ENCODE measurements at regions not wholly inside any gene's neighbourhood (a gene's known extent, or its start where the extent isn't known, plus 50 kb on each side); places are given as distances from the start of the nearest gene placed in this dataset.

GRCh38 chr5:174571662-174572397 is 152.6 kb upstream of the MSX2 start:
- H4K20me1 ChIP-seq (ENCODE audit: insufficient read depth): no peaks in the 10 kb centered on the region
- intact Hi-C loops (cut with micrococcal nuclease): no loop called here
- peak; percentile 58; the same call in 1 of the 2 replicates for TF ChIP-seq SIN3A (IDR thresholded peaks at IDR 0.05; ENCODE audit: low read depth)
- peak; percentile 51; the same call in 1 of the 2 replicates for TF ChIP-seq POLR2AphosphoS5 (IDR thresholded peaks at IDR 0.05; ENCODE audit: low read depth, low read length)
- TF ChIP-seq CEBPB (IDR thresholded peaks at IDR 0.05; ENCODE audit: low read depth): no peak; the same call in 1 of the 2 replicates
- TF ChIP-seq EGR1 (IDR thresholded peaks at IDR 0.05; ENCODE audit: low read depth): no peak
- peak; percentile 63 for TF ChIP-seq SRF (IDR thresholded peaks at IDR 0.05; ENCODE audit: low read depth)
- no peak for TF ChIP-seq ZFX (IDR thresholded peaks at IDR 0.05)
- TF ChIP-seq FOSL1 (IDR thresholded peaks at IDR 0.05; ENCODE audit: low read depth): peak; percentile 89
- peak; percentile 97 for TF ChIP-seq TCF7L2 (IDR thresholded peaks at IDR 0.05; ENCODE audit: borderline replicate concordance, extremely low read depth, insufficient read depth, insufficient read length)
- no peak for TF ChIP-seq ELF1 (IDR thresholded peaks at IDR 0.05; ENCODE audit: borderline replicate concordance, low read depth)
- TF ChIP-seq, protein P1, sequence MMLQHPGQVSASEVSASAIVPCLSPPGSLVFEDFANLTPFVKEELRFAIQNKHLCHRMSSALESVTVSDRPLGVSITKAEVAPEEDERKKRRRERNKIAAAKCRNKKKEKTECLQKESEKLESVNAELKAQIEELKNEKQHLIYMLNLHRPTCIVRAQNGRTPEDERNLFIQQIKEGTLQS (IDR thresholded peaks at IDR 0.05): peak; percentile 71; the same call in 1 of the 2 replicates
- no peak for TF ChIP-seq POLR2A (IDR thresholded peaks at IDR 0.05; ENCODE audit: borderline replicate concordance, extremely low read depth, insufficient read depth, insufficient read length)
- TF ChIP-seq, protein P2, sequence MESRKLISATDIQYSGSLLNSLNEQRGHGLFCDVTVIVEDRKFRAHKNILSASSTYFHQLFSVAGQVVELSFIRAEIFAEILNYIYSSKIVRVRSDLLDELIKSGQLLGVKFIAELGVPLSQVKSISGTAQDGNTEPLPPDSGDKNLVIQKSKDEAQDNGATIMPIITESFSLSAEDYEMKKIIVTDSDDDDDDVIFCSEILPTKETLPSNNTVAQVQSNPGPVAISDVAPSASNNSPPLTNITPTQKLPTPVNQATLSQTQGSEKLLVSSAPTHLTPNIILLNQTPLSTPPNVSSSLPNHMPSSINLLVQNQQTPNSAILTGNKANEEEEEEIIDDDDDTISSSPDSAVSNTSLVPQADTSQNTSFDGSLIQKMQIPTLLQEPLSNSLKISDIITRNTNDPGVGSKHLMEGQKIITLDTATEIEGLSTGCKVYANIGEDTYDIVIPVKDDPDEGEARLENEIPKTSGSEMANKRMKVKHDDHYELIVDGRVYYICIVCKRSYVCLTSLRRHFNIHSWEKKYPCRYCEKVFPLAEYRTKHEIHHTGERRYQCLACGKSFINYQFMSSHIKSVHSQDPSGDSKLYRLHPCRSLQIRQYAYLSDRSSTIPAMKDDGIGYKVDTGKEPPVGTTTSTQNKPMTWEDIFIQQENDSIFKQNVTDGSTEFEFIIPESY (IDR thresholded peaks at IDR 0.05; ENCODE audit: extremely low read depth, insufficient replicate concordance, low read length): no peak
- no peak for TF ChIP-seq EZH2phosphoT487 (IDR thresholded peaks at IDR 0.05; ENCODE audit: borderline replicate concordance)
- TF ChIP-seq SP1 (IDR thresholded peaks at IDR 0.05; ENCODE audit: low read depth): peak; percentile 80
- peak; percentile 74 for TF ChIP-seq CBX3 (IDR thresholded peaks at IDR 0.05; ENCODE audit: low read depth)
- TF ChIP-seq MAX (IDR thresholded peaks at IDR 0.05): peak; percentile 54; the same call in 1 of the 2 replicates
- no peak for TF ChIP-seq REST (IDR thresholded peaks at IDR 0.05; ENCODE audit: low read depth)
- peak; percentile 95 for TF ChIP-seq JUND (IDR thresholded peaks at IDR 0.05)
- TF ChIP-seq, protein P3, sequence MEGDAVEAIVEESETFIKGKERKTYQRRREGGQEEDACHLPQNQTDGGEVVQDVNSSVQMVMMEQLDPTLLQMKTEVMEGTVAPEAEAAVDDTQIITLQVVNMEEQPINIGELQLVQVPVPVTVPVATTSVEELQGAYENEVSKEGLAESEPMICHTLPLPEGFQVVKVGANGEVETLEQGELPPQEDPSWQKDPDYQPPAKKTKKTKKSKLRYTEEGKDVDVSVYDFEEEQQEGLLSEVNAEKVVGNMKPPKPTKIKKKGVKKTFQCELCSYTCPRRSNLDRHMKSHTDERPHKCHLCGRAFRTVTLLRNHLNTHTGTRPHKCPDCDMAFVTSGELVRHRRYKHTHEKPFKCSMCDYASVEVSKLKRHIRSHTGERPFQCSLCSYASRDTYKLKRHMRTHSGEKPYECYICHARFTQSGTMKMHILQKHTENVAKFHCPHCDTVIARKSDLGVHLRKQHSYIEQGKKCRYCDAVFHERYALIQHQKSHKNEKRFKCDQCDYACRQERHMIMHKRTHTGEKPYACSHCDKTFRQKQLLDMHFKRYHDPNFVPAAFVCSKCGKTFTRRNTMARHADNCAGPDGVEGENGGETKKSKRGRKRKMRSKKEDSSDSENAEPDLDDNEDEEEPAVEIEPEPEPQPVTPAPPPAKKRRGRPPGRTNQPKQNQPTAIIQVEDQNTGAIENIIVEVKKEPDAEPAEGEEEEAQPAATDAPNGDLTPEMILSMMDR (IDR thresholded peaks at IDR 0.05 in 2 of 3, conservative IDR thresholded peaks at IDR 0.05 in 1 of 3; ENCODE audit: borderline replicate concordance in 1 of 3, insufficient read depth in 1 of 3, low read depth in 2 of 3, low read length in 2 of 3): peak; percentile 18 to 57 (median 38); a peak in 3 of 6 replicates

More at GRCh38 chr5:174571662-174572397, 152.6 kb upstream of the MSX2 start:
- DNase-seq (ENCODE audit: low read depth, low spot score): peak; percentile 88
- H3K4me1 ChIP-seq (ENCODE audit: control insufficient read depth in 1 of 2, insufficient read depth in 2 of 2, low read length in 2 of 2): peaks cover 23 to 29% of the 10 kb centered on the region in 2 experiments
- peak; percentile 90 for ATAC-seq
- peak overlapping the region; percentile 20; the same call in 1 of the 2 replicates for H3K27ac ChIP-seq (ENCODE audit: low read depth, low read length)
- no peaks in the 10 kb centered on the region for H3K9me2 ChIP-seq (ENCODE audit: insufficient read depth)
- H2AFZ ChIP-seq (ENCODE audit: low read depth, low read length, poor library complexity, severe bottlenecking): peak overlapping the region; percentile 49
- H3K27me3 ChIP-seq (ENCODE audit: insufficient read depth, low read length): peaks cover 5% of the 10 kb centered on the region; the same call in 1 of the 2 replicates
- no peak overlapping the region for H3K9ac ChIP-seq (ENCODE audit: low read length)
- POLR2A ChIA-PET: no interaction called here
- BruUV-seq (replicated peaks): no TSS peak
- RAD21 ChIA-PET (ENCODE audit: low non-redundant PET in 1 of 2, low total read pairs in 2 of 2, uncharacterized antibody in 2 of 2, unreplicated experiment in 2 of 2): interaction anchor here in 1 of 2 experiments (1.4 kb wide), 1 partner anchor 39 kb away, joined by 3 read pairs; no protein-coding TSS in a partner anchor
- peak overlapping the region; percentile 58 for H3K4me2 ChIP-seq (ENCODE audit: low read length)
- CTCF ChIA-PET: interaction anchor here (0.9 to 1.2 kb wide), 2 partner anchors 10 to 152 kb away, joined by 4 to 5 read pairs; no protein-coding TSS in a partner anchor
- H3K9me3 ChIP-seq (ENCODE audit: control insufficient read depth in 1 of 2, insufficient read depth in 1 of 2, low read depth in 1 of 2, low read length in 2 of 2): no peaks in the 10 kb centered on the region
- no peaks in the 10 kb centered on the region for H3K79me2 ChIP-seq (ENCODE audit: insufficient read depth, low read length)
- no peaks in the 10 kb centered on the region for H3K36me3 ChIP-seq (ENCODE audit: control insufficient read depth in 1 of 2, insufficient read depth in 2 of 2, low read length in 2 of 2)
- H3K4me3 ChIP-seq (replicated peaks in 1 of 2; ENCODE audit: low read depth in 1 of 2, low read length in 2 of 2): 0 out of 4 replicates have a peak overlapping the region, but pooled peaks of 1 of the 2 experiments have one; percentile 7

Data from HCT116 (cell line).